Gastroesophageal sphincter (tissue), 3 donors: ENCODE measurements at regions not wholly inside any gene's neighbourhood (a gene's known extent, or its start where the extent isn't known, plus 50 kb on each side); places are given as distances from the start of the nearest gene placed in this dataset.

Experiments used
- POLR2A ChIP-seq, 2 donors: fragments of 450-650 bp; IDR thresholded peaks; one replicate each; pipeline ENCODE4 v1.6.1; 2017; ENCODE audit warnings: antibody characterized with exemption in 2 of 2, mild to moderate bottlenecking in 2 of 2, moderate library complexity in 1 of 2
- TF ChIP-seq, protein P1 (sequence below), 4 experiments: fragments of 200-600 bp in 2 of 4; fragments of 450-650 bp in 2 of 4; sonication (generic) in 1 of 4; IDR thresholded peaks; one replicate each; pipeline ENCODE4 v1.5.1; 2017 to 2019; ENCODE audit warnings: antibody characterized with exemption in 4 of 4, mild to moderate bottlenecking in 2 of 4, moderate library complexity in 2 of 4

DNA sequence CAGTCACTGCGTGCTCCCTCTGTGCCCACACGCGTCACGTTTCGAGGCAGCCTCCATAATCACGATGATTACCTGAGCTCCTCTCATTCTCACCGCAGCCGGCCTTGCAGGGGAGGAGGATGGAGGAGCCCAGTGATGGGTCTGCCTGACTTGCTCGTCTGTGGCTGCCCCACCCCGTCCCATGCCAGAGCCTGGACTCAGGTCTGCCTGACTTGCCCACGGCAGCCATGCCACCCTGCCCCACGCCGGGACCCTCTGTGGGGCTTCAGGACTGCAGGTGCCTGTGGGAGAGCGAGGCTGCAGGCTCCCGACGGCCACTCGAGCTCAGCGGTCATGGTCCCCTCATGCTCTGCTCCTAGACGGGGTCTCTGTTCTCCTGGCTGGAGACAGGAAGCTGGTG, 1025.1 kb downstream of the BRD1 start:
- TF ChIP-seq POLR2A (IDR thresholded peaks at IDR 0.05), result no peak
- TF ChIP-seq, protein P1, sequence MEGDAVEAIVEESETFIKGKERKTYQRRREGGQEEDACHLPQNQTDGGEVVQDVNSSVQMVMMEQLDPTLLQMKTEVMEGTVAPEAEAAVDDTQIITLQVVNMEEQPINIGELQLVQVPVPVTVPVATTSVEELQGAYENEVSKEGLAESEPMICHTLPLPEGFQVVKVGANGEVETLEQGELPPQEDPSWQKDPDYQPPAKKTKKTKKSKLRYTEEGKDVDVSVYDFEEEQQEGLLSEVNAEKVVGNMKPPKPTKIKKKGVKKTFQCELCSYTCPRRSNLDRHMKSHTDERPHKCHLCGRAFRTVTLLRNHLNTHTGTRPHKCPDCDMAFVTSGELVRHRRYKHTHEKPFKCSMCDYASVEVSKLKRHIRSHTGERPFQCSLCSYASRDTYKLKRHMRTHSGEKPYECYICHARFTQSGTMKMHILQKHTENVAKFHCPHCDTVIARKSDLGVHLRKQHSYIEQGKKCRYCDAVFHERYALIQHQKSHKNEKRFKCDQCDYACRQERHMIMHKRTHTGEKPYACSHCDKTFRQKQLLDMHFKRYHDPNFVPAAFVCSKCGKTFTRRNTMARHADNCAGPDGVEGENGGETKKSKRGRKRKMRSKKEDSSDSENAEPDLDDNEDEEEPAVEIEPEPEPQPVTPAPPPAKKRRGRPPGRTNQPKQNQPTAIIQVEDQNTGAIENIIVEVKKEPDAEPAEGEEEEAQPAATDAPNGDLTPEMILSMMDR (IDR thresholded peaks at IDR 0.05), result no peak
